ENCODE measurements at regions not wholly inside any gene's neighbourhood (a gene's known extent, or its start where the extent isn't known, plus 50 kb on each side); places are given as distances from the start of the nearest gene placed in this dataset.

- no peak for DNase-seq (ENCODE audit: low read depth, low spot score)
These were observed 220.9 kb upstream of the MKLN1 start for GRCh38 chr7:131106681-131107336.

GRCh38 chr7:131107337-131108211, 220.1 kb upstream of the MKLN1 start:
- DNase-seq (ENCODE audit: low read depth, low spot score), result peak; percentile 54

- DNase-seq (ENCODE audit: low read depth, low spot score), result no peak
These were observed 219.3 kb upstream of the MKLN1 start for GRCh38 chr7:131108212-131108940.

GRCh38 chr7:131109011-131109758, 218.5 kb upstream of the MKLN1 start:
- no peak for DNase-seq (ENCODE audit: low read depth, low spot score)

GRCh38 chr7:131109759-131110296, 217.8 kb upstream of the MKLN1 start:
- DNase-seq (ENCODE audit: low read depth, low spot score), result no peak

- no peak for DNase-seq (ENCODE audit: low read depth, low spot score)
These were observed 217.2 kb upstream of the MKLN1 start for GRCh38 chr7:131110297-131111080.

- DNase-seq (ENCODE audit: low read depth, low spot score), result no peak
These were observed 216.5 kb upstream of the MKLN1 start for GRCh38 chr7:131111081-131111576.

- no peak for DNase-seq (ENCODE audit: low read depth, low spot score)
These were observed 215.9 kb upstream of the MKLN1 start for GRCh38 chr7:131111792-131112191.

GRCh38 chr7:131112431-131112830, 215.2 kb upstream of the MKLN1 start:
- no peak for DNase-seq (ENCODE audit: low read depth, low spot score)

GRCh38 chr7:131115340-131115739, 212.3 kb upstream of the MKLN1 start:
- DNase-seq (ENCODE audit: low read depth, low spot score), result no peak

GRCh38 chr7:131117439-131117838, 210.2 kb upstream of the MKLN1 start:
- DNase-seq (ENCODE audit: low read depth, low spot score), result no peak

- DNase-seq (ENCODE audit: low read depth, low spot score), result no peak
These were observed 208.3 kb upstream of the MKLN1 start for GRCh38 chr7:131119381-131119780.

GRCh38 chr7:131122394-131122793, 205.3 kb upstream of the MKLN1 start:
- DNase-seq (ENCODE audit: low read depth, low spot score), result no peak

- no peak for DNase-seq (ENCODE audit: low read depth, low spot score)
These were observed 203.6 kb upstream of the MKLN1 start for GRCh38 chr7:131124001-131124629.

- DNase-seq (ENCODE audit: low read depth, low spot score), result no peak
These were observed 202.8 kb upstream of the MKLN1 start for GRCh38 chr7:131124867-131125266.

GRCh38 chr7:131130324-131130723, 197.4 kb upstream of the MKLN1 start:
- DNase-seq (ENCODE audit: low read depth, low spot score), result no peak

GRCh38 chr7:131131012-131131745, 196.5 kb upstream of the MKLN1 start:
- DNase-seq (ENCODE audit: low read depth, low spot score), result no peak

GRCh38 chr7:131131746-131132431, 195.8 kb upstream of the MKLN1 start:
- no peak for DNase-seq (ENCODE audit: low read depth, low spot score)

- no peak for DNase-seq (ENCODE audit: low read depth, low spot score)
These were observed 188.2 kb upstream of the MKLN1 start for GRCh38 chr7:131139462-131139861.

All from brain pericyte (primary cell).